IPS DF 6.9 (cell line): ENCODE measurements at regions not wholly inside any gene's neighbourhood (a gene's known extent, or its start where the extent isn't known, plus 50 kb on each side); places are given as distances from the start of the nearest gene placed in this dataset.

ENCODE experiments used
- DNase-seq: peaks from one replicate; pipeline ENCODE4 v3.0.0-alpha.2; 2013; ENCODE audit warnings: low read depth, low spot score
- H3K27ac ChIP-seq: one replicate; pipeline ENCODE4 v1.5.1; 2013; ENCODE audit warnings: low read length, control low read depth
- H3K27me3 ChIP-seq: 2 replicates; pipeline ENCODE4 v1.6.1; 2013; ENCODE audit warnings: mild to moderate bottlenecking, low read length; ENCODE audit not compliant: control insufficient read depth, insufficient read depth
- H3K36me3 ChIP-seq: 2 replicates; pipeline ENCODE4 v1.6.1; 2013; ENCODE audit warnings: low read length; ENCODE audit not compliant: control insufficient read depth, insufficient read depth
- H3K4me1 ChIP-seq: 2 replicates; pipeline ENCODE4 v1.6.1; 2013; ENCODE audit warnings: low read length; ENCODE audit not compliant: control insufficient read depth, insufficient read depth
- H3K4me3 ChIP-seq: 2 replicates; pipeline ENCODE4 v1.5.1; 2013; ENCODE audit warnings: mild to moderate bottlenecking, low read length
- H3K9me3 ChIP-seq: 2 replicates; pipeline ENCODE4 v1.6.1; 2013; ENCODE audit warnings: low read length, inconsistent platforms; ENCODE audit not compliant: control insufficient read depth, insufficient read depth
- WGBS: extraction: QIAGEN DNeasy Blood & Tissue Kit; methylation state at CpG from one replicate; pipeline ENCODE4 v1.1.7; 2013; ENCODE audit warnings: mixed read lengths, missing lambda C conversion rate; ENCODE audit not compliant: insufficient read length, insufficient coverage; 5-methylcytosine and 5-hydroxymethylcytosine counted together

GRCh38 chr6:40852779-40853373, 186.1 kb downstream of the UNC5CL start:
- Histone ChIP-seq H3K36me3 (no peaks in the 10 kb centered on the region), H3K4me1 (no peaks in the 10 kb centered on the region), H3K27ac (no peak overlapping the region), H3K27me3 (no peaks in the 10 kb centered on the region), H3K9me3 (no peaks in the 10 kb centered on the region), H3K4me3 (no peak overlapping the region)
- no CpG with 5 or more reads among the region's 6 CpGs for WGBS
- no peak for DNase-seq

DNA sequence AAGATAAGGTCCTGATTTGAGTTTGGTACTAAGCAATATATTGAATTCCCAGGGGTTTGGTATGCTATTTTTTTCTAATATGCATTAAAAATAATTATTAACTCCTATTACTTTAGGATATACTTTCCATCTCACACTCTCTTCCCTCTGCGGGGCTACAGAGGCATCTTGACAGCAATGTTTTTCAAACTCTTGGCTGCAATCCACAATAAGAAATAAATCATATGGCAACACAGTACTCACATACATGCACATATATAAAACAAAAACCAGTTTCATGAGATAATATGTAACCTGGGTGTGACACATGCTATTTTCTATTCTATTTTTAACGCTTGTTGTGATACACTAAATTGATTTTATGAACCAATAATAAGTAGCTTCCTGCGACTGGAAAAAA, 189.5 kb downstream of the UNC5CL start:
- H3K27ac ChIP-seq, result no peak overlapping the region
- no CpG with 5 or more reads among the region's 3 CpGs for WGBS
- H3K36me3 ChIP-seq, result no peaks in the 10 kb centered on the region
- H3K4me1 ChIP-seq, result 0 out of 2 replicates have a peak, but pooled peaks cover 2% of the 10 kb centered on the region
- H3K9me3 ChIP-seq, result no peaks in the 10 kb centered on the region
- no peak overlapping the region for H3K4me3 ChIP-seq
- DNase-seq, result no peak
- no peaks in the 10 kb centered on the region for H3K27me3 ChIP-seq

GRCh38 chr6:40848868-40849514, 190.0 kb downstream of the UNC5CL start:
- H3K27me3 ChIP-seq, result no peaks in the 10 kb centered on the region
- H3K9me3 ChIP-seq, result no peaks in the 10 kb centered on the region
- H3K27ac ChIP-seq, result no peak overlapping the region
- H3K4me3 ChIP-seq, result no peak overlapping the region
- DNase-seq, result no peak
- no peaks in the 10 kb centered on the region for H3K36me3 ChIP-seq
- 0 out of 2 replicates have a peak, but pooled peaks cover 2% of the 10 kb centered on the region for H3K4me1 ChIP-seq
- no CpG with 5 or more reads among the region's 4 CpGs for WGBS

GRCh38 chr6:40848038-40848437, 191.0 kb downstream of the UNC5CL start:
- no CpG with 5 or more reads among the region's 5 CpGs for WGBS
- Histone ChIP-seq H3K4me3 (no peak overlapping the region), H3K9me3 (no peaks in the 10 kb centered on the region), H3K27me3 (no peaks in the 10 kb centered on the region), H3K4me1 (0 out of 2 replicates have a peak, but pooled peaks cover 2% of the 10 kb centered on the region), H3K27ac (no peak overlapping the region), H3K36me3 (no peaks in the 10 kb centered on the region)
- DNase-seq, result no peak

DNA sequence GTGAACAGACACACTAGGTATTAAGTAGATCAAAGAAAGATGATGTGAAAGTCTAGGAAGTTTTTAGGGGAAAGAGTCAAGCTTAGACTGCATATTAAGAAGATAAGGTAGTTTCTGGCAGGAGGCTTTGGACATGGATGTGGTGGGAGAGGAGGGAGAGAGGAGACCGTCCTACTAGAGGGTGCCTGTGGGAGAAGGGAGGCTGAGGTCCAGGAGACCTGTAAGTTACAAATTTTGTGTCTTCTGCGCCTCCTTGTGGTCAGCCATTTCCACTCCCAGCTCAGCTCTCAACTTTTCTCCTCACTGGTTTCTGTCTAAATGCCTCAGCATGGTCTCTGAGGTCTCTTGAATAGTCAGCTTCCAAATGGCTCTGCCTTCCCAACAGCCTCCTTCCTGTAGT, 193.5 kb downstream of the UNC5CL start:
- H3K4me1 ChIP-seq, result 0 out of 2 replicates have a peak, but pooled peaks cover 2% of the 10 kb centered on the region
- WGBS, result no CpG with 5 or more reads among the region's 2 CpGs
- no peaks in the 10 kb centered on the region for H3K27me3 ChIP-seq
- H3K9me3 ChIP-seq, result no peaks in the 10 kb centered on the region
- H3K36me3 ChIP-seq, result no peaks in the 10 kb centered on the region
- H3K4me3 ChIP-seq, result no peak overlapping the region
- DNase-seq, result peak; percentile 64
- H3K27ac ChIP-seq, result no peak overlapping the region

DNA sequence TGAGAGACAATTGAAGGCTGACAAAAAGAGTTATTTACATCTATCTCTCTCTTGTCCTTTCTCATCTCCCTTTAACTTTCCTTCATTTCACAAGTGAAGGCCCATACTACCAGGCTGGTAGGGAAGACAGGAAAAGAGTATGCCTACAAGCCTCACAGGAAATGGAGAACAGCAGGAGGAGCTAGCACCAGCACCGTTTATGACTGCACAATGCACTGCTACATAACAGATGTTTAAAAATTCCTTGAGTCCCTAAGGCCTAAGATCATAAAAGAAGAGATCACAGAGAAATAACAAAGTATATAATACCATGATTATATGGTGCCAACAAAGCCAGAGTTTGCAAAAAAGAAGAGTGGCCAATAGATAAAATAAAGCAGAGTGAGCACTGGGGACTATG, 194.8 kb downstream of the UNC5CL start:
- H3K4me1 ChIP-seq, result 0 out of 2 replicates have a peak, but pooled peaks cover 2% of the 10 kb centered on the region
- no peak overlapping the region for H3K4me3 ChIP-seq
- WGBS, result no CpG with 5 or more reads among the region's 1 CpG
- no peak for DNase-seq
- H3K27me3 ChIP-seq, result no peaks in the 10 kb centered on the region
- no peaks in the 10 kb centered on the region for H3K9me3 ChIP-seq
- no peak overlapping the region for H3K27ac ChIP-seq
- H3K36me3 ChIP-seq, result no peaks in the 10 kb centered on the region

- H3K27ac ChIP-seq, result no peak overlapping the region
- H3K4me3 ChIP-seq, result no peak overlapping the region
- H3K36me3 ChIP-seq, result no peaks in the 10 kb centered on the region
- no peaks in the 10 kb centered on the region for H3K9me3 ChIP-seq
- no CpG with 5 or more reads among the region's 2 CpGs for WGBS
- DNase-seq, result no peak
- no peaks in the 10 kb centered on the region; the same call in 1 of the 2 replicates for H3K27me3 ChIP-seq
- 0 out of 2 replicates have a peak, but pooled peaks cover 3% of the 10 kb centered on the region for H3K4me1 ChIP-seq
These were observed 197.3 kb downstream of the UNC5CL start for GRCh38 chr6:40841721-40842120.

DNA sequence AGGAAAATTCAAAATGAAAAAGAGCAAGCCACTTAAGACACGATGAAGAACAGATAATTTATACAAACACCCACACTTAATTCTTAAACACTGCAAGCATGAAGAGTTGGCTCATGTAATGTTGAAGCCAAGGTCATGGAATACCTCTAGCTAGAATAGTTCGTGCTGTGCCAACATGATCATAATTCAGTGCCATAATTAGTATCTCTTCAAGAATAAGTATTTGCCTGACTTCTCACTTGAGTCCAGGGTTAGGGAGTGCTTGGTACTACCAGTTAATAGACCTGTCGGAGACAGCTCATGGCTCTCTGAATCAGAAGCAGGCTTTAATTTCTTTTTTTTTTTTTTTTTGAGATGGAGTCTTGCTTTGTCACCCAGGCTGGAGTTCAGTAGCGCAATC, 206.3 kb downstream of the UNC5CL start:
- Histone ChIP-seq H3K27ac (no peak overlapping the region), H3K27me3 (no peaks in the 10 kb centered on the region), H3K36me3 (no peaks in the 10 kb centered on the region), H3K9me3 (no peaks in the 10 kb centered on the region), H3K4me1 (no peaks in the 10 kb centered on the region), H3K4me3 (no peak overlapping the region)
- no peak for DNase-seq
- WGBS, result no CpG with 5 or more reads among the region's 4 CpGs

DNA sequence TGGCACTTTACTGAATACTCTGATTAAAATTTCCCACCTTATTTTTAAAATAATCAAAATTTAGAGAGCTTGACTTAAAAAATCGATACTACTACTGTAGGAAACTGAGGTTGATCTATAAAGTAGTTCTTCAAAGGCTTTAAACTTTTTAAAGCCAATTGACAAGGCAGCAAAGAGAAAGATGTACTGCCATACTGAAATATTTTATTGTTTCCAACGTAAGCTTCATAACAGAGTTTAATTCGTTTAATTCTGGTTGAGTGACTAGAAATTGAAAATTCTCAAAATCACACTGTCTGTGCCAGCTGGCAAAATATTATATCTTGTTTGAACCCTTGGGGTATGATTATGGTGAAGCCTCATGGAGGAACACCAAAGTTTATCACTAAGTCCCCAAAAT, 207.6 kb downstream of the UNC5CL start:
- Histone ChIP-seq H3K27ac (no peak overlapping the region), H3K4me3 (no peak overlapping the region), H3K4me1 (no peaks in the 10 kb centered on the region), H3K27me3 (no peaks in the 10 kb centered on the region), H3K36me3 (no peaks in the 10 kb centered on the region), H3K9me3 (no peaks in the 10 kb centered on the region)
- no peak for DNase-seq
- no CpG with 5 or more reads among the region's 3 CpGs for WGBS

DNA sequence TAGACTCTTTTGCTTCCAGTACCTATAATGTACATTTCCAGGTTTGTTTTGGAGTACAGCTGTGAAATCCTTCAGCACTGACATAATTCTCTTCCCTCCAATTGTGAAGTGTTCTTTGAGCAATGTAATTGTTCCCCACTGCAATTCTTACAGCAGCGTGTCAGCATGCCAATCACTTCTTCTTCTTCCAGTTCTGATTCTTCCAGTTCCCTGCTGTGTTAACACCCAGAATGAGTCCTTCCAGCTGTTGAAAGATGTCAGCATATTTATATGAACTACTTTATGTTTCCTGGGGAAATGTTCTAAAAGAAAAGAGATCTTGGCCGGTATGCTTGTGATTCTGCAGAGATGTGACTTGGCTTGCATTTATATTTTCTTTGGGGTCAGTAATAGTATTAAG, 213.9 kb downstream of the UNC5CL start:
- H3K4me1 ChIP-seq, result no peaks in the 10 kb centered on the region
- no peaks in the 10 kb centered on the region for H3K27me3 ChIP-seq
- H3K4me3 ChIP-seq, result no peak overlapping the region
- DNase-seq, result no peak
- no peak overlapping the region for H3K27ac ChIP-seq
- H3K36me3 ChIP-seq, result no peaks in the 10 kb centered on the region
- WGBS, result no CpG with 5 or more reads among the region's 2 CpGs
- H3K9me3 ChIP-seq, result no peaks in the 10 kb centered on the region
